NT2/D1 (cell line): ENCODE measurements at regions not wholly inside any gene's neighbourhood (a gene's known extent, or its start where the extent isn't known, plus 50 kb on each side); places are given as distances from the start of the nearest gene placed in this dataset.

Source experiments
- YY1 ChIP-seq: IDR thresholded peaks from 2 replicates; pipeline ENCODE4 v1.6.1; 2011; ENCODE audit not compliant: insufficient read length, insufficient read depth
- ZNF274 ChIP-seq: IDR thresholded peaks from 2 replicates; pipeline ENCODE4 v1.6.1; 2011; ENCODE audit warnings: mild to moderate bottlenecking, low read depth, low read length

DNA sequence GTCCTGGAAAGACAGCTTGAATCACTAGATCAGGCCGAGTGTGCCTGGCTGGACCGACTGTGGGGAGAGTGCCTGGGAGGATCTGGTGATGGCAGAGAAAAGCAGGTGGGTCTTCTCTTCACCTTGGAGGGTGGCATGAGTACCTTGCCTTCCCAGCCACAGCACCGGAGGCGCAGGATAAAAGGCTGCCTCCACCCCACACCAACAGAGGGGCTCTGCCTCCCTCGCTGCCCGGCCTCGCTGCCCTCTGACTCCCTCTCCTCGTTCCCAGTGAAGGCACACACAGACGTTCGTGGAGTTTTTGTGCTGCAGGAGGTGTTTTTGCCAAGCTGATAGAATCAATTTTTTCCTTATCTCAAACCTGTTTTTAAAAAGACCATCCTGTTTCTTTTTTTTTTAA is 71.4 kb upstream of the HAAO start:
- TF ChIP-seq ZNF274 (no peak), YY1 (no peak)
